GM18951 (cell line): ENCODE measurements at regions not wholly inside any gene's neighbourhood (a gene's known extent, or its start where the extent isn't known, plus 50 kb on each side); places are given as distances from the start of the nearest gene placed in this dataset.

Experiments
- POLR2A ChIP-seq: IDR thresholded peaks from 4 replicates; pipeline ENCODE4 v1.6.1; 2011; ENCODE audit warnings: mild to moderate bottlenecking; ENCODE audit not compliant: insufficient read length, insufficient read depth; ENCODE audit errors: extremely low read depth
- in situ Hi-C: fragments of 300-500 bp; cut with MboI; formaldehyde crosslinking; loops from one replicate; pipeline ENCODE4 v1.12.0; 2022; ENCODE audit warnings: low sequenced_read_pairs, mixed read lengths, inconsistent platforms; ENCODE audit not compliant: unreplicated experiment

- in situ Hi-C loops = no loop called here
- TF ChIP-seq POLR2A = no peak
Observed at GRCh38 chr12:23169012-23169695, 544.2 kb downstream of the ETNK1 start.

- TF ChIP-seq POLR2A = no peak
- in situ Hi-C loops = no loop called here
Observed at GRCh38 chr12:23169696-23170013, 544.7 kb downstream of the ETNK1 start.

- in situ Hi-C loops = no loop called here
- no peak for TF ChIP-seq POLR2A
Observed at GRCh38 chr12:23174917-23175316, 549.9 kb downstream of the ETNK1 start.

GRCh38 chr12:23185346-23185745 is 560.4 kb downstream of the ETNK1 start:
- in situ Hi-C loops = no loop called here
- TF ChIP-seq POLR2A = no peak

GRCh38 chr12:23186950-23187349 is 562.0 kb downstream of the ETNK1 start:
- in situ Hi-C loops = no loop called here
- TF ChIP-seq POLR2A = no peak

- in situ Hi-C loops = no loop called here
- no peak for TF ChIP-seq POLR2A
Observed at GRCh38 chr12:23193552-23193951, 568.6 kb downstream of the ETNK1 start.

GRCh38 chr12:23197266-23197665 is 572.3 kb downstream of the ETNK1 start:
- in situ Hi-C loops = no loop called here
- no peak for TF ChIP-seq POLR2A

- no peak for TF ChIP-seq POLR2A
- in situ Hi-C loops = loop anchor here (25.0 kb wide), 1 partner anchor 1610 kb away; no protein-coding TSS in a partner anchor
Observed at GRCh38 chr12:23202728-23203127, 577.8 kb downstream of the ETNK1 start.

GRCh38 chr12:23204933-23205778 is 580.2 kb downstream of the ETNK1 start:
- TF ChIP-seq POLR2A = no peak
- in situ Hi-C loops = loop anchor here (25.0 kb wide), 1 partner anchor 1607 kb away; no protein-coding TSS in a partner anchor

GRCh38 chr12:23209793-23210192 is 584.8 kb downstream of the ETNK1 start:
- in situ Hi-C loops = loop anchor here (25.0 kb wide), 1 partner anchor 1603 kb away; no protein-coding TSS in a partner anchor
- no peak for TF ChIP-seq POLR2A

GRCh38 chr12:23210573-23210972 is 585.6 kb downstream of the ETNK1 start:
- no peak for TF ChIP-seq POLR2A
- in situ Hi-C loops = loop anchor here (25.0 kb wide), 1 partner anchor 1602 kb away; no protein-coding TSS in a partner anchor

- TF ChIP-seq POLR2A = no peak
- in situ Hi-C loops = loop anchor here (25.0 kb wide), 1 partner anchor 1601 kb away; no protein-coding TSS in a partner anchor
Observed at GRCh38 chr12:23211384-23212320, 586.7 kb downstream of the ETNK1 start.

GRCh38 chr12:23217158-23217557 is 592.2 kb downstream of the ETNK1 start:
- no peak for TF ChIP-seq POLR2A
- in situ Hi-C loops = loop anchor here (25.0 kb wide), 1 partner anchor 1595 kb away; no protein-coding TSS in a partner anchor
